NCI-H345 treated with DMSO at 0.1 percent for 48 hours (cell line): ENCODE measurements at regions not wholly inside any gene's neighbourhood (a gene's known extent, or its start where the extent isn't known, plus 50 kb on each side); places are given as distances from the start of the nearest gene placed in this dataset.

Experiments
- DNase-seq: peaks from one replicate; lab custom pipeline; 2025; ENCODE audit not compliant: unreplicated experiment; lab: John Stamatoyannopoulos, UW

GRCh38 chr5:124252191-124252638 is 494.2 kb downstream of the ZNF608 start:
- DNase-seq = no peak

GRCh38 chr5:124245276-124245675 is 501.2 kb downstream of the ZNF608 start:
- no peak for DNase-seq

GRCh38 chr5:124240732-124241131 is 505.7 kb downstream of the ZNF608 start:
- no peak for DNase-seq

- no peak for DNase-seq
Measured at GRCh38 chr5:124239572-124239971, 506.9 kb downstream of the ZNF608 start.

- DNase-seq = no peak
Measured at GRCh38 chr5:124238350-124238749, 508.1 kb downstream of the ZNF608 start.

- DNase-seq = no peak
Measured at GRCh38 chr5:124237206-124237695, 509.2 kb downstream of the ZNF608 start.

- no peak for DNase-seq
Measured at GRCh38 chr5:124236361-124237205, 509.9 kb downstream of the ZNF608 start.

- DNase-seq = no peak
Measured at GRCh38 chr5:124235576-124235975, 510.9 kb downstream of the ZNF608 start.

GRCh38 chr5:124234770-124235562 is 511.5 kb downstream of the ZNF608 start:
- no peak for DNase-seq

GRCh38 chr5:124234022-124234769 is 512.2 kb downstream of the ZNF608 start:
- DNase-seq = no peak

- no peak for DNase-seq
Measured at GRCh38 chr5:124232515-124232914, 513.9 kb downstream of the ZNF608 start.

GRCh38 chr5:124231802-124232201 is 514.6 kb downstream of the ZNF608 start:
- no peak for DNase-seq

- DNase-seq = no peak
Measured at GRCh38 chr5:124231230-124231629, 515.2 kb downstream of the ZNF608 start.

GRCh38 chr5:124230456-124230855 is 516.0 kb downstream of the ZNF608 start:
- DNase-seq = no peak

GRCh38 chr5:124229352-124229751 is 517.1 kb downstream of the ZNF608 start:
- no peak for DNase-seq

- no peak for DNase-seq
Measured at GRCh38 chr5:124227914-124228313, 518.5 kb downstream of the ZNF608 start.

- DNase-seq = no peak
Measured at GRCh38 chr5:124220418-124220817, 526.0 kb downstream of the ZNF608 start.

- no peak for DNase-seq
Measured at GRCh38 chr5:124212934-124213333, 533.5 kb downstream of the ZNF608 start.

- DNase-seq = no peak
Measured at GRCh38 chr5:124210111-124210910, 536.1 kb downstream of the ZNF608 start.

- DNase-seq = no peak
Measured at GRCh38 chr5:124207118-124207517, 539.3 kb downstream of the ZNF608 start.
